Ishikawa (cell line): ENCODE measurements at regions not wholly inside any gene's neighbourhood (a gene's known extent, or its start where the extent isn't known, plus 50 kb on each side); places are given as distances from the start of the nearest gene placed in this dataset.

Experiments used
- CEBPB ChIP-seq: IDR thresholded peaks from 2 replicates; pipeline ENCODE4 v1.6.1; 2012
- CREB1 ChIP-seq: IDR thresholded peaks from 2 replicates; pipeline ENCODE4 v1.6.1; 2012; ENCODE audit warnings: low read depth
- EGR1 ChIP-seq: IDR thresholded peaks from 2 replicates; pipeline ENCODE4 v1.6.1; 2012
- EP300 ChIP-seq: IDR thresholded peaks from 2 replicates; pipeline ENCODE4 v1.6.1; 2012; ENCODE audit warnings: borderline replicate concordance
- FOXM1 ChIP-seq: IDR thresholded peaks from 2 replicates; pipeline ENCODE4 v1.6.1; 2012; ENCODE audit warnings: low read depth, borderline replicate concordance
- NFIC ChIP-seq: IDR thresholded peaks from 2 replicates; pipeline ENCODE4 v1.6.1; 2012
- RAD21 ChIP-seq: IDR thresholded peaks from 2 replicates; pipeline ENCODE4 v1.6.1; 2012; ENCODE audit warnings: low read depth
- TAF1 ChIP-seq: IDR thresholded peaks from 2 replicates; pipeline ENCODE4 v1.6.1; 2012; ENCODE audit warnings: low read depth, mild to moderate bottlenecking
- TCF12 ChIP-seq: IDR thresholded peaks from 2 replicates; pipeline ENCODE4 v1.6.1; 2012; ENCODE audit warnings: low read depth
- TEAD4 ChIP-seq: IDR thresholded peaks from 2 replicates; pipeline ENCODE4 v1.6.1; 2012
- YY1 ChIP-seq: IDR thresholded peaks from 2 replicates; pipeline ENCODE4 v1.6.1; 2012; ENCODE audit warnings: low read depth
- ZBTB7A ChIP-seq: IDR thresholded peaks from 2 replicates; pipeline ENCODE4 v1.6.1; 2012; ENCODE audit warnings: low read depth
- TF ChIP-seq, protein P1 (sequence below): IDR thresholded peaks from 2 replicates; pipeline ENCODE4 v1.6.1; 2012
- TF ChIP-seq, protein P2 (sequence below): IDR thresholded peaks from 2 replicates; pipeline ENCODE4 v1.6.1; 2012; ENCODE audit warnings: low read depth, mild to moderate bottlenecking
- TF ChIP-seq, protein P3 (sequence below): IDR thresholded peaks from 2 replicates; pipeline ENCODE4 v1.6.1; 2012

DNA sequence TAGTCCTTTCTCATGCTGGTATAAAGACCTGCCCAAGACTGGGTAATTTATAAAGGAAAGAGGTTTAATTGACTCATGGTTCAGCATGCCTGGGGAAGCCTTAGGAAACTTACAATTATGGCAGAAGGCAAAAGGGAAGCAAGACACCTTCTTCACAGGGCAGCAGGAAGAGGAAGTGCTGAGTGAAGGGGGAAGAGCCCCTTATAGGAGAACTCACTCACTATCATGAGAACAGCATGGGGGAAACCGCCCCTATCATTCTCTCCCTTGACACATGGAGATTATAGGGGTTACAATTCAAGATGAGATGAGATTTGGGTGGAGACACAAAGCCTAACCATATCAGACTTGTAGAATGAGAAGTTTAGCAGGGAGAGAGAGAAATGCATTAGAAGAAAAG, 373.3 kb upstream of the DIAPH2 start:
- TF ChIP-seq RAD21 = no peak
- no peak for TF ChIP-seq EGR1
- no peak for TF ChIP-seq TAF1
- TF ChIP-seq, protein P1, sequence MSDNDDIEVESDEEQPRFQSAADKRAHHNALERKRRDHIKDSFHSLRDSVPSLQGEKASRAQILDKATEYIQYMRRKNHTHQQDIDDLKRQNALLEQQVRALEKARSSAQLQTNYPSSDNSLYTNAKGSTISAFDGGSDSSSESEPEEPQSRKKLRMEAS = no peak
- no peak for TF ChIP-seq NFIC
- TF ChIP-seq ZBTB7A = no peak
- TF ChIP-seq, protein P2, sequence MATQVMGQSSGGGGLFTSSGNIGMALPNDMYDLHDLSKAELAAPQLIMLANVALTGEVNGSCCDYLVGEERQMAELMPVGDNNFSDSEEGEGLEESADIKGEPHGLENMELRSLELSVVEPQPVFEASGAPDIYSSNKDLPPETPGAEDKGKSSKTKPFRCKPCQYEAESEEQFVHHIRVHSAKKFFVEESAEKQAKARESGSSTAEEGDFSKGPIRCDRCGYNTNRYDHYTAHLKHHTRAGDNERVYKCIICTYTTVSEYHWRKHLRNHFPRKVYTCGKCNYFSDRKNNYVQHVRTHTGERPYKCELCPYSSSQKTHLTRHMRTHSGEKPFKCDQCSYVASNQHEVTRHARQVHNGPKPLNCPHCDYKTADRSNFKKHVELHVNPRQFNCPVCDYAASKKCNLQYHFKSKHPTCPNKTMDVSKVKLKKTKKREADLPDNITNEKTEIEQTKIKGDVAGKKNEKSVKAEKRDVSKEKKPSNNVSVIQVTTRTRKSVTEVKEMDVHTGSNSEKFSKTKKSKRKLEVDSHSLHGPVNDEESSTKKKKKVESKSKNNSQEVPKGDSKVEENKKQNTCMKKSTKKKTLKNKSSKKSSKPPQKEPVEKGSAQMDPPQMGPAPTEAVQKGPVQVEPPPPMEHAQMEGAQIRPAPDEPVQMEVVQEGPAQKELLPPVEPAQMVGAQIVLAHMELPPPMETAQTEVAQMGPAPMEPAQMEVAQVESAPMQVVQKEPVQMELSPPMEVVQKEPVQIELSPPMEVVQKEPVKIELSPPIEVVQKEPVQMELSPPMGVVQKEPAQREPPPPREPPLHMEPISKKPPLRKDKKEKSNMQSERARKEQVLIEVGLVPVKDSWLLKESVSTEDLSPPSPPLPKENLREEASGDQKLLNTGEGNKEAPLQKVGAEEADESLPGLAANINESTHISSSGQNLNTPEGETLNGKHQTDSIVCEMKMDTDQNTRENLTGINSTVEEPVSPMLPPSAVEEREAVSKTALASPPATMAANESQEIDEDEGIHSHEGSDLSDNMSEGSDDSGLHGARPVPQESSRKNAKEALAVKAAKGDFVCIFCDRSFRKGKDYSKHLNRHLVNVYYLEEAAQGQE = no peak
- TF ChIP-seq TCF12 = no peak
- no peak for TF ChIP-seq YY1
- no peak for TF ChIP-seq FOXM1
- no peak for TF ChIP-seq CEBPB
- TF ChIP-seq TEAD4 = no peak
- TF ChIP-seq, protein P3, sequence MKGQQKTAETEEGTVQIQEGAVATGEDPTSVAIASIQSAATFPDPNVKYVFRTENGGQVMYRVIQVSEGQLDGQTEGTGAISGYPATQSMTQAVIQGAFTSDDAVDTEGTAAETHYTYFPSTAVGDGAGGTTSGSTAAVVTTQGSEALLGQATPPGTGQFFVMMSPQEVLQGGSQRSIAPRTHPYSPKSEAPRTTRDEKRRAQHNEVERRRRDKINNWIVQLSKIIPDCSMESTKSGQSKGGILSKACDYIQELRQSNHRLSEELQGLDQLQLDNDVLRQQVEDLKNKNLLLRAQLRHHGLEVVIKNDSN = no peak
- no peak for TF ChIP-seq CREB1
- no peak for TF ChIP-seq EP300

DNA sequence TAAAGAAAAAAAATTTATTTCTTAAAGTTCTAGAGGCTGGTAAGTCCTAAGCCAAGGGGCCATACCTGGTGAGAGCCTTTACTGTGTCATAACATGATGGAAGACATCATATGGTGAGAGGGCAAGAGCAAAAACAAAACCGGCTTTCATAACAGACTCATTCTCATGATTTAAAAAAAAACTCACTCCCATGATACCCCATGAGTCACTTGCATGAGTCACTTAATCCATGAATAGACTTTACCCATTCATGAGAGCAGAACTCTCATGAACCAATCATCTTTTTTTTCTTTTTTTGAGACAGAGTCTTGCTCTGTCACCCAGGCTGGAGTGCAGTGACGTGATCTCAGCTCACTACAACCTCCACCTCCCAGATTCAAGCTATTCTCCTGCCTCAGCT, 369.7 kb upstream of the DIAPH2 start:
- no peak for TF ChIP-seq TEAD4
- no peak for TF ChIP-seq ZBTB7A
- 0 out of 2 replicates have a peak, but pooled peaks have one; percentile 20 for TF ChIP-seq FOXM1

DNA sequence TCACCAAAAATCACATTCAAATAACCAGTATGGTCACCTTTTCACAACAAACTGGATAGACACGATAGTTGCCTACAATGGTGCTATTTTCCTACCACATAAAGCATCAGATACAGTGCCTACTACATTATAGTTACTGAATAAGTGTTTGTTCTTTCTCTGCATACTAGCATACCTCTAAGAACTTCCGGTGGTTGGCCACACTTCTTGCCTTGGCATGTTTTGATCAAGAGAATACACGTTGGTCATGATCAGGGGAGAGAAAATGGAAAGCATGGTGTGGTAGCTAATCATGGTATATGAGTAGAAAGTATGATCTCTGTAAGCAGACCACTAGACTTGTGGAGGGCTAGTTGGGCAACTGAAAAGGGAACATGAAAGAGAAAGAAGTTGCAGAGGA, 322.8 kb upstream of the DIAPH2 start:
- TF ChIP-seq TCF12 (no peak), TEAD4 (no peak), EP300 (no peak), RAD21 (no peak), TAF1 (no peak), CEBPB (no peak), NFIC (no peak), YY1 (no peak), EGR1 (no peak), ZBTB7A (no peak), FOXM1 (no peak), CREB1 (no peak)
- TF ChIP-seq, protein P2 = no peak
- TF ChIP-seq, protein P3 = no peak
- TF ChIP-seq, protein P1 = no peak

DNA sequence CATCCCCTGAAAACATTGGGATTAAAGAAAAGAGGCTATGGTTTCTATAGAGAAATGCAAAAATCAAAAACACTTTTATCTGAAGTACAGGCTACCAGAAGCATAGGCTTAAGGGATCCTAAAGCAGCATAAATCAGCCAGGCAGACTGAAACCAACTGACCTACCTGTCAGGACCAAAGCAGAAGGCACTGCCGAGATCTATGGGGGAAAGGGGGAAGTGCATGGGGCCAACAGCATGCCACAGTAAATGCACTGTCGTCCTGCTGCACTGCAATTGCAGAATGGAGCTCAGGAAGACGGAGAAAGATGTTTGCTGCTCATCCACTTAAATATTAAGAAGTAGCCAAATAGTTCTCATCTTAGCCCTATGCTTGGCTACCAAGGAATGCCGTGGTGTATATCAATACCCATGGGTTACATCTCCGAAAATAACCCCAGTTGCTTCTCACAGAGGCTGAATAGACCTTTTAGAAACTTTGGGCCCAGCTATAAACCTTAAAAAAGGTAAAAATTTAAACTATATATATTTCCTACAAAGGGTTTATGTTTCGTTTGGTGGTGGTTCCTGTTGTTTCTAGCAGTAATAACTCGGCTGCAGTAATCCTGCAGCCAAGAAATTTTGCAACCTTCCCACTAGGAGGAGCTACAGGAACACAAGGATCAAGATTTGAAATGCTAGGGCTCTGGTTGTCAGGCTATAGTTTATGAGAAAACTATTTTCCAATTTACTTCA, 312.2 kb upstream of the DIAPH2 start:
- no peak for TF ChIP-seq FOXM1
- peak; percentile 78 for TF ChIP-seq RAD21

DNA sequence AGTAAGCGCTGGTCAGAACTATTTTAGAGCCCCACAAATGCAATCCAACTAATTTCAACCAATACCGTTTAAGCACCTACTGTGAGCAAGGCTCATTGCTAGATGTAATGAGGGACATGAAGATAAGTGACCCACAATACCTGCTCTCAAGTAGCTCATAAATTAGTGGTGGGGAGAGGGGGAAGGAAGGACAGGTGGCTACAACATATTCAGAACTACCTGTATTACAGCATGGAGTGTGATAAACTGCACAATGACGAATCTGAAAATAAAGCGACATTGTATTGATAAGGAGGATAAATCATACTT, 311.6 kb upstream of the DIAPH2 start:
- no peak for TF ChIP-seq EP300
- TF ChIP-seq, protein P2 = no peak
- TF ChIP-seq, protein P1 = no peak
